HEK293 (cell line): ENCODE measurements at regions not wholly inside any gene's neighbourhood (a gene's known extent, or its start where the extent isn't known, plus 50 kb on each side); places are given as distances from the start of the nearest gene placed in this dataset.

Experiments used
- ZNF112 ChIP-seq: fragments of 450-650 bp; formaldehyde crosslinking; IDR thresholded peaks from 2 replicates; pipeline ENCODE4 v1.5.0; 2017; ENCODE audit warnings: missing biosample characterization, missing genetic modification characterization
- ZNF274 ChIP-seq, 2 experiments: fragments of 200-500 bp in 1 of 2; fragments of 450-650 bp in 1 of 2; sonication (Bioruptor generic) in 1 of 2; formaldehyde crosslinking in 1 of 2; IDR thresholded peaks; 2 replicates each; pipeline versions ENCODE4 v1.5.1 to v1.6.1; 2014 to 2016; ENCODE audit warnings: borderline replicate concordance in 1 of 2, inconsistent platforms in 1 of 2, low read length in 1 of 2, missing biosample characterization in 1 of 2, missing genetic modification characterization in 1 of 2
- ZNF335 ChIP-seq: fragments of 450-650 bp; formaldehyde crosslinking; conservative IDR thresholded peaks from 2 replicates; pipeline ENCODE4 v1.5.1; 2016; ENCODE audit warnings: missing biosample characterization, missing genetic modification characterization
- ZNF354C ChIP-seq: fragments of 450-650 bp; formaldehyde crosslinking; IDR thresholded peaks from 2 replicates; pipeline ENCODE4 v1.5.1; 2016; ENCODE audit warnings: missing biosample characterization, missing genetic modification characterization, low read depth, borderline replicate concordance
- ZNF776 ChIP-seq: fragments of 450-650 bp; formaldehyde crosslinking; IDR thresholded peaks from 2 replicates; pipeline ENCODE4 v1.5.0; 2017; ENCODE audit warnings: missing biosample characterization, missing genetic modification characterization, borderline replicate concordance
- TF ChIP-seq, protein P1 (sequence below): sonication (generic); formaldehyde crosslinking; IDR thresholded peaks from 2 replicates; pipeline ENCODE4 v1.8.1; 2022; ENCODE audit warnings: mild to moderate bottlenecking, moderate library complexity, missing genetic modification reagents
- TF ChIP-seq, protein P2 (sequence below): fragments of 450-650 bp; formaldehyde crosslinking; IDR thresholded peaks from 2 replicates; pipeline ENCODE4 v1.5.1; 2016; ENCODE audit warnings: missing biosample characterization, missing genetic modification characterization
- TF ChIP-seq, protein P3 (sequence below): fragments of 450-650 bp; formaldehyde crosslinking; IDR thresholded peaks from 2 replicates; pipeline ENCODE4 v1.5.1; 2016; ENCODE audit warnings: missing biosample characterization, missing genetic modification characterization
- TF ChIP-seq, protein P4 (sequence below): fragments of 450-650 bp; formaldehyde crosslinking; IDR thresholded peaks from 2 replicates; pipeline ENCODE4 v1.5.1; 2016; ENCODE audit warnings: missing biosample characterization, missing genetic modification characterization
- TF ChIP-seq, protein P5 (sequence below): fragments of 450-650 bp; formaldehyde crosslinking; IDR thresholded peaks from 2 replicates; pipeline ENCODE4 v1.5.1; 2016; ENCODE audit warnings: missing biosample characterization, missing genetic modification characterization

DNA sequence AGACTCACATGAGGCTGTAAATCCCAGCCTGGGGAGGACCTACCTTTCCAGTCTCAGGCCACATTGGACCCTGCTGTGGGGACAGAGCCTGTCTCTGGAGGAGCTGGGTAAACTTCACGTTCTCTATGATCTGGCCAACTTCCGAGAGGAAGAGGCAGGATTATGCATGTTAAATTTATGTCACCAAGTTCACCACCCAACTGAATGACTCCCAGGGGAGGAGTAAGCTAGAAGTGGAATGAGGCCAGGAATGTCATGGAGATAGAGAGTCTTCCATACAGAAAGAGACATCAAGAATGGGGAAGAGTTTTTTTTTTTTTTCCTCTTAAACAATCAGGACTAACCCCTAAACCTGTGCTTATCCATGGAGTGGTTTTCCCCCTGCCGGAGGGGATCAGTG, 90.3 kb upstream of the PALM2AKAP2 start:
- TF ChIP-seq, protein P1, sequence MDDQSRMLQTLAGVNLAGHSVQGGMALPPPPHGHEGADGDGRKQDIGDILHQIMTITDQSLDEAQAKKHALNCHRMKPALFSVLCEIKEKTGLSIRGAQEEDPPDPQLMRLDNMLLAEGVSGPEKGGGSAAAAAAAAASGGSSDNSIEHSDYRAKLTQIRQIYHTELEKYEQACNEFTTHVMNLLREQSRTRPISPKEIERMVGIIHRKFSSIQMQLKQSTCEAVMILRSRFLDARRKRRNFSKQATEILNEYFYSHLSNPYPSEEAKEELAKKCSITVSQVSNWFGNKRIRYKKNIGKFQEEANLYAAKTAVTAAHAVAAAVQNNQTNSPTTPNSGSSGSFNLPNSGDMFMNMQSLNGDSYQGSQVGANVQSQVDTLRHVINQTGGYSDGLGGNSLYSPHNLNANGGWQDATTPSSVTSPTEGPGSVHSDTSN (CRISPR knock-in tag) = no peak
- TF ChIP-seq, protein P2, sequence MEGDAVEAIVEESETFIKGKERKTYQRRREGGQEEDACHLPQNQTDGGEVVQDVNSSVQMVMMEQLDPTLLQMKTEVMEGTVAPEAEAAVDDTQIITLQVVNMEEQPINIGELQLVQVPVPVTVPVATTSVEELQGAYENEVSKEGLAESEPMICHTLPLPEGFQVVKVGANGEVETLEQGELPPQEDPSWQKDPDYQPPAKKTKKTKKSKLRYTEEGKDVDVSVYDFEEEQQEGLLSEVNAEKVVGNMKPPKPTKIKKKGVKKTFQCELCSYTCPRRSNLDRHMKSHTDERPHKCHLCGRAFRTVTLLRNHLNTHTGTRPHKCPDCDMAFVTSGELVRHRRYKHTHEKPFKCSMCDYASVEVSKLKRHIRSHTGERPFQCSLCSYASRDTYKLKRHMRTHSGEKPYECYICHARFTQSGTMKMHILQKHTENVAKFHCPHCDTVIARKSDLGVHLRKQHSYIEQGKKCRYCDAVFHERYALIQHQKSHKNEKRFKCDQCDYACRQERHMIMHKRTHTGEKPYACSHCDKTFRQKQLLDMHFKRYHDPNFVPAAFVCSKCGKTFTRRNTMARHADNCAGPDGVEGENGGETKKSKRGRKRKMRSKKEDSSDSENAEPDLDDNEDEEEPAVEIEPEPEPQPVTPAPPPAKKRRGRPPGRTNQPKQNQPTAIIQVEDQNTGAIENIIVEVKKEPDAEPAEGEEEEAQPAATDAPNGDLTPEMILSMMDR (tag by site-specific recombination) = no peak
- TF ChIP-seq ZNF776 (tag by site-specific recombination) (no peak), ZNF112 (tag by site-specific recombination) (no peak), ZNF354C (tag by site-specific recombination) (no peak), ZNF274 (IDR thresholded peaks at IDR 0.05; ENCODE audit: low read length) (no peak), ZNF274 (tag by site-specific recombination; IDR thresholded peaks at IDR 0.05; ENCODE audit: borderline replicate concordance) (no peak), ZNF335 (tag by site-specific recombination) (no peak)
- TF ChIP-seq, protein P3, sequence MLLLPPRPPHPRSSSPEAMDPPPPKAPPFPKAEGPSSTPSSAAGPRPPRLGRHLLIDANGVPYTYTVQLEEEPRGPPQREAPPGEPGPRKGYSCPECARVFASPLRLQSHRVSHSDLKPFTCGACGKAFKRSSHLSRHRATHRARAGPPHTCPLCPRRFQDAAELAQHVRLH (tag by site-specific recombination) = no peak
- TF ChIP-seq, protein P4, sequence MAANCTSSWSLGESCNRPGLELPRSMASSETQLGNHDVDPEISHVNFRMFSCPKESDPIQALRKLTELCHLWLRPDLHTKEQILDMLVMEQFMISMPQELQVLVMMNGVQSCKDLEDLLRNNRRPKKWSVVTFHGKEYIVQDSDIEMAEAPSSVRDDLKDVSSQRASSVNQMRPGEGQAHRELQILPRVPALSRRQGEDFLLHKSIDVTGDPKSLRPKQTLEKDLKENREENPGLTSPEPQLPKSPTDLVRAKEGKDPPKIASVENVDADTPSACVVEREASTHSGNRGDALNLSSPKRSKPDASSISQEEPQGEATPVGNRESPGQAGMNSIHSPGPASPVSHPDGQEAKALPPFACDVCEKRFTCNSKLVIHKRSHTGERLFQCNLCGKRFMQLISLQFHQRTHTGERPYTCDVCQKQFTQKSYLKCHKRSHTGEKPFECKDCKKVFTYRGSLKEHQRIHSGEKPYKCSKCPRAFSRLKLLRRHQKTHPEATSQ (tag by site-specific recombination) = no peak
- TF ChIP-seq, protein P5, sequence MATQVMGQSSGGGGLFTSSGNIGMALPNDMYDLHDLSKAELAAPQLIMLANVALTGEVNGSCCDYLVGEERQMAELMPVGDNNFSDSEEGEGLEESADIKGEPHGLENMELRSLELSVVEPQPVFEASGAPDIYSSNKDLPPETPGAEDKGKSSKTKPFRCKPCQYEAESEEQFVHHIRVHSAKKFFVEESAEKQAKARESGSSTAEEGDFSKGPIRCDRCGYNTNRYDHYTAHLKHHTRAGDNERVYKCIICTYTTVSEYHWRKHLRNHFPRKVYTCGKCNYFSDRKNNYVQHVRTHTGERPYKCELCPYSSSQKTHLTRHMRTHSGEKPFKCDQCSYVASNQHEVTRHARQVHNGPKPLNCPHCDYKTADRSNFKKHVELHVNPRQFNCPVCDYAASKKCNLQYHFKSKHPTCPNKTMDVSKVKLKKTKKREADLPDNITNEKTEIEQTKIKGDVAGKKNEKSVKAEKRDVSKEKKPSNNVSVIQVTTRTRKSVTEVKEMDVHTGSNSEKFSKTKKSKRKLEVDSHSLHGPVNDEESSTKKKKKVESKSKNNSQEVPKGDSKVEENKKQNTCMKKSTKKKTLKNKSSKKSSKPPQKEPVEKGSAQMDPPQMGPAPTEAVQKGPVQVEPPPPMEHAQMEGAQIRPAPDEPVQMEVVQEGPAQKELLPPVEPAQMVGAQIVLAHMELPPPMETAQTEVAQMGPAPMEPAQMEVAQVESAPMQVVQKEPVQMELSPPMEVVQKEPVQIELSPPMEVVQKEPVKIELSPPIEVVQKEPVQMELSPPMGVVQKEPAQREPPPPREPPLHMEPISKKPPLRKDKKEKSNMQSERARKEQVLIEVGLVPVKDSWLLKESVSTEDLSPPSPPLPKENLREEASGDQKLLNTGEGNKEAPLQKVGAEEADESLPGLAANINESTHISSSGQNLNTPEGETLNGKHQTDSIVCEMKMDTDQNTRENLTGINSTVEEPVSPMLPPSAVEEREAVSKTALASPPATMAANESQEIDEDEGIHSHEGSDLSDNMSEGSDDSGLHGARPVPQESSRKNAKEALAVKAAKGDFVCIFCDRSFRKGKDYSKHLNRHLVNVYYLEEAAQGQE (tag by site-specific recombination) = no peak
